BLaER1 treated with 17β-estradiol and CSF1 and Interleukin-3, amounts not matched to agents 10 nM and 100 nM (cell line): ENCODE measurements at regions not wholly inside any gene's neighbourhood (a gene's known extent, or its start where the extent isn't known, plus 50 kb on each side); places are given as distances from the start of the nearest gene placed in this dataset.
A peak's percentile ranks its signal among the peaks of the same experiment; 100 is the strongest.

ENCODE experiments used
- H3K27ac ChIP-seq, 11 experiments: shearing (Covaris generic); formaldehyde crosslinking; 2 replicates each; pipeline ENCODE4 v1.8.1; 2022
- H3K27me3 ChIP-seq, 11 experiments: shearing (Covaris generic); formaldehyde crosslinking; 2 replicates each; pipeline ENCODE4 v1.8.1; 2022
- H3K36me3 ChIP-seq, 11 experiments: shearing (Covaris generic); formaldehyde crosslinking; 2 replicates each; pipeline ENCODE4 v1.8.1; 2022
- H3K4me1 ChIP-seq, 10 experiments: shearing (Covaris generic); formaldehyde crosslinking; 2 replicates each; pipeline ENCODE4 v1.8.1; 2022
- H3K4me2 ChIP-seq, 11 experiments: shearing (Covaris generic); formaldehyde crosslinking; 2 replicates each; pipeline ENCODE4 v1.8.1; 2022
- H3K4me3 ChIP-seq, 10 experiments: shearing (Covaris generic); formaldehyde crosslinking; 2 replicates each; pipeline ENCODE4 v1.8.1; 2022
- H3K9ac ChIP-seq, 11 experiments: shearing (Covaris generic); formaldehyde crosslinking; 2 replicates each; pipeline ENCODE4 v1.8.1; 2022
- H3K9me3 ChIP-seq, 11 experiments: shearing (Covaris generic); formaldehyde crosslinking; replicated peaks in 1 of 11; 2 replicates each; pipeline ENCODE4 v1.8.1; 2022
- H4K20me1 ChIP-seq, 11 experiments: shearing (Covaris generic); formaldehyde crosslinking; 2 replicates each; pipeline ENCODE4 v1.8.1; 2022
- Cebpa-rat ChIP-seq, 11 experiments: shearing (Covaris generic); IDR thresholded peaks; 2 replicates each; pipeline ENCODE4 v1.8.1; 2022

- H3K9ac ChIP-seq, result no peak overlapping the region
- H3K4me2 ChIP-seq, result no peak overlapping the region
- no peaks in the 10 kb centered on the region for H3K27me3 ChIP-seq
- H3K27ac ChIP-seq, result no peak overlapping the region
- no peak for TF ChIP-seq Cebpa-rat (IDR thresholded peaks at IDR 0.05)
- H3K4me1 ChIP-seq, result peaks cover 0 to 16% (median 1%) of the 10 kb centered on the region in 10 experiments; a peak in 7 of 20 replicates
- no peak overlapping the region for H3K4me3 ChIP-seq
- H4K20me1 ChIP-seq, result peaks cover 0 to 9% (median 0%) of the 10 kb centered on the region in 11 experiments; a peak in 1 of 22 replicates
- no peaks in the 10 kb centered on the region for H3K9me3 ChIP-seq
- H3K36me3 ChIP-seq, result no peaks in the 10 kb centered on the region
Measured at GRCh38 chr20:57834306-57835073, 124.7 kb upstream of the PMEPA1 start.

GRCh38 chr20:57831993-57832585, 122.3 kb upstream of the PMEPA1 start:
- Histone ChIP-seq H3K36me3 (no peaks in the 10 kb centered on the region), H3K4me3 (no peak overlapping the region), H4K20me1 (peaks cover 0 to 9% (median 0%) of the 10 kb centered on the region in 11 experiments; a peak in 1 of 22 replicates), H3K27ac (no peak overlapping the region), H3K4me1 (peaks cover 0 to 10% (median 0%) of the 10 kb centered on the region in 10 experiments; a peak in 2 of 20 replicates), H3K27me3 (no peaks in the 10 kb centered on the region), H3K4me2 (no peak overlapping the region), H3K9ac (no peak overlapping the region), H3K9me3 (no peaks in the 10 kb centered on the region)
- TF ChIP-seq Cebpa-rat (IDR thresholded peaks at IDR 0.05), result no peak

GRCh38 chr20:57831326-57831992, 121.6 kb upstream of the PMEPA1 start:
- Histone ChIP-seq H3K27me3 (no peaks in the 10 kb centered on the region), H3K27ac (no peak overlapping the region), H3K4me3 (no peak overlapping the region), H3K9ac (no peak overlapping the region), H4K20me1 (peaks cover 0 to 9% (median 0%) of the 10 kb centered on the region in 11 experiments; a peak in 1 of 22 replicates), H3K4me2 (0 out of 22 replicates have a peak overlapping the region, but pooled peaks of 1 of the 11 experiments have one; percentile 7), H3K9me3 (no peaks in the 10 kb centered on the region), H3K4me1 (peaks cover 0 to 12% (median 0%) of the 10 kb centered on the region in 10 experiments; a peak in 2 of 20 replicates), H3K36me3 (no peaks in the 10 kb centered on the region)
- no peak for TF ChIP-seq Cebpa-rat (IDR thresholded peaks at IDR 0.05)

DNA sequence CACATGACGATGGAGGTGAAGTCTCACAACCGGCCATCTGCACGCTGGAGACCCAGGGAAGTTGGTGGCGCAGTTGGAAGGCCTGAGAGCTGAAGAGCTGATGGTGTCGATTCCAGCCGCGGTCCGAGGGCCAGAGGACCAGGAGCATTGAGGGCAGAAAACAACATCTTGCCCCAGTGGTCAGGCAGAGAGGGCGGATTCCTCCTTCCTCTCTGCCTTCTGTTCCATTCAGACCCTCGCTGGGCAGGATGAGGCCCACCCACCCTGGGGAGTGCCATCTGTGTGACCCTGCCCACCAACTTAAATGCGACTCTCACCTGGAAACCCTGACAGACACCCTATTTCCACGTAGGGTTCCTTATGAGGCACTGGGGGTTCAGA, 120.7 kb upstream of the PMEPA1 start:
- Histone ChIP-seq H3K4me2 (no peak overlapping the region), H3K27ac (no peak overlapping the region), H3K4me1 (peaks cover 0 to 12% (median 0%) of the 10 kb centered on the region in 10 experiments; a peak in 2 of 20 replicates)

DNA sequence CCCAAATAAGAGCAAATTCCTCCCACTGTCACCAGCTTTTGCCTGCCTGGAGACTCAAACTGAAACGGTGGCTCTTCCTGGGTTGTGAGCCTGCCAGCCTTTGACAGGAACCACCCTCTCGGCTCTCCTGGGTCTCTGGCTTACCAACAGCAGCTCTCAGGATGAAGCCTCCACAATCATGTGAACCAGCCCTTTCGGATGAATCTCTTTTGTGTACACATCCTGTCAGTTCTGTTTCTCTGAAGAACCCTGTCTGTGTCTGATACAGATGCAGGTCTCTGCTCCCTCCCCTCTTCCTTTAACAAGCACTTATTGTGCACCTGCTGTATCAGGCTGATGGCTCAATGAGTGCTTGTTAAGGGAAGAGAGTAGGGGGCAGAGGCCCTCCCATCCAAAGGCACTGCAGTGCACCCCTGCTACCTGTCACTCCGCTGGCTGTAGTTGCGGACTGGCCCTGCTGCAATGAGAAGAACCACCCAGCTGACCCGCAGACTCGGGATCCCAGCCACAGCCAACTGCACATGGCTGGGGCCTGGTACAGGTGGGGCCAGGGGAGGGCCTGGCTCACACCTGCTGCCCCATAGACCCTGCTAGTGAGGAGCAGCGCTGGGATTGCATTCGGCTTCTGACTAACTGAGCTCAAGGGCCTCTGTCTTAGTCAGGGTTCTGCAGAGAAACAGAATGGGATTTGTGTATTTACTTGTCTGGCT, 120.1 kb upstream of the PMEPA1 start:
- Histone ChIP-seq H3K4me3 (no peak overlapping the region), H4K20me1 (peaks cover 0 to 9% (median 0%) of the 10 kb centered on the region in 11 experiments; a peak in 1 of 22 replicates), H3K9me3 (no peaks in the 10 kb centered on the region), H3K9ac (no peak overlapping the region), H3K4me1 (peaks cover 0 to 12% (median 0%) of the 10 kb centered on the region in 10 experiments; a peak in 2 of 20 replicates), H3K4me2 (no peak overlapping the region), H3K27ac (no peak overlapping the region), H3K36me3 (no peaks in the 10 kb centered on the region), H3K27me3 (no peaks in the 10 kb centered on the region)
- no peak for TF ChIP-seq Cebpa-rat (IDR thresholded peaks at IDR 0.05)

More for the DNA sequence above, 120.7 kb upstream of the PMEPA1 start:
- TF ChIP-seq Cebpa-rat (IDR thresholded peaks at IDR 0.05), result no peak
- Histone ChIP-seq H3K9me3 (no peaks in the 10 kb centered on the region), H3K9ac (no peak overlapping the region), H3K36me3 (no peaks in the 10 kb centered on the region), H3K4me3 (no peak overlapping the region), H4K20me1 (peaks cover 0 to 9% (median 0%) of the 10 kb centered on the region in 11 experiments; a peak in 1 of 22 replicates), H3K27me3 (no peaks in the 10 kb centered on the region)

DNA sequence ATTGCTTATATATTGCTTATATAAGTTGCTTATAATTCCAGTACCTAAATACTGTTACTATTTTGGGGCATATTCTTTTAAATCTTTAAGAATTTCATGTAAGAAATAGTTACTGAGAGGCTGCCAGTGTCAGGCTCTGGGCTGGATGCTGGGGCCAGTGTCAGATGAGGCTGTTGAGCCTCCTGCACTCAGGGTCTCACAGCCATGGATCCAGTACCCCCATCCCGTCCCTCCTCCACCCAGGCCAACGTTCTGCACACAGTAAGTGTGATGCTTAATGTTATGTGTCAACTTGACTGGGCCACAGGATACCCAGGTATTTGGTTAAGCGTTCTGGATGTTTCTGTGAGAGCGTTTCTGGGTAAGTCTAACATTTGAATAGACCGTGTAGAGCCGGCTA, 119.5 kb upstream of the PMEPA1 start:
- no peaks in the 10 kb centered on the region for H3K9me3 ChIP-seq
- H3K4me2 ChIP-seq, result no peak overlapping the region
- peaks cover 0 to 7% (median 0%) of the 10 kb centered on the region in 11 experiments; a peak in 1 of 22 replicates for H4K20me1 ChIP-seq
- no peak overlapping the region for H3K27ac ChIP-seq
- no peaks in the 10 kb centered on the region for H3K27me3 ChIP-seq
- no peak for TF ChIP-seq Cebpa-rat (IDR thresholded peaks at IDR 0.05)
- no peak overlapping the region for H3K9ac ChIP-seq
- no peak overlapping the region for H3K4me3 ChIP-seq
- H3K36me3 ChIP-seq, result no peaks in the 10 kb centered on the region
- peaks cover 0 to 12% (median 0%) of the 10 kb centered on the region in 10 experiments; a peak in 2 of 20 replicates for H3K4me1 ChIP-seq

DNA sequence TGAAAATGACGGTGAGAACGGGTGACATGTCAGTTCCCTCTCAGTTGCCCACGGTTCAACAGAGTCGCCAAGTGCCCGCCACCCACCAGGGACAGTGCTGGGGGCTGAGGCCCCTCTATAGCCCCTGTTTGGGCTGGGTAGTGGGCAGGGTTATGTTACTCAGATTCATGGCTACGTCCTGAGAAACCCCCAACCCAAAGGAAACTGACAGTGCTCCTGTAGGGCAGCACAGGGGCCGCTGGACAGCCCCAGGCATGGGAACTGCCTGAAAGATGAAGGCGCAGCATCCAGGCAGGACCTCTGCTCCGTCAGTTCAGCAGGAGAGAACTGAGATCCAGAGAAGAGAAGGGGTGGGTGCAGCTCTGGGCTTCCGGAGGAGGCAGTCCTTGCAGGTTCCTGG, 118.9 kb upstream of the PMEPA1 start:
- no peaks in the 10 kb centered on the region for H3K36me3 ChIP-seq
- H3K4me3 ChIP-seq, result no peak overlapping the region
- H3K27ac ChIP-seq, result no peak overlapping the region
- TF ChIP-seq Cebpa-rat (IDR thresholded peaks at IDR 0.05), result no peak
- H3K4me1 ChIP-seq, result peaks cover 0 to 12% (median 0%) of the 10 kb centered on the region in 10 experiments; a peak in 2 of 20 replicates
- 0 out of 22 replicates have a peak, but pooled peaks cover 0 to under 1% (median 0%) of the 10 kb centered on the region in 11 experiments for H4K20me1 ChIP-seq
- no peaks in the 10 kb centered on the region for H3K9me3 ChIP-seq
- H3K9ac ChIP-seq, result no peak overlapping the region
- no peak overlapping the region for H3K4me2 ChIP-seq
- no peaks in the 10 kb centered on the region for H3K27me3 ChIP-seq

DNA sequence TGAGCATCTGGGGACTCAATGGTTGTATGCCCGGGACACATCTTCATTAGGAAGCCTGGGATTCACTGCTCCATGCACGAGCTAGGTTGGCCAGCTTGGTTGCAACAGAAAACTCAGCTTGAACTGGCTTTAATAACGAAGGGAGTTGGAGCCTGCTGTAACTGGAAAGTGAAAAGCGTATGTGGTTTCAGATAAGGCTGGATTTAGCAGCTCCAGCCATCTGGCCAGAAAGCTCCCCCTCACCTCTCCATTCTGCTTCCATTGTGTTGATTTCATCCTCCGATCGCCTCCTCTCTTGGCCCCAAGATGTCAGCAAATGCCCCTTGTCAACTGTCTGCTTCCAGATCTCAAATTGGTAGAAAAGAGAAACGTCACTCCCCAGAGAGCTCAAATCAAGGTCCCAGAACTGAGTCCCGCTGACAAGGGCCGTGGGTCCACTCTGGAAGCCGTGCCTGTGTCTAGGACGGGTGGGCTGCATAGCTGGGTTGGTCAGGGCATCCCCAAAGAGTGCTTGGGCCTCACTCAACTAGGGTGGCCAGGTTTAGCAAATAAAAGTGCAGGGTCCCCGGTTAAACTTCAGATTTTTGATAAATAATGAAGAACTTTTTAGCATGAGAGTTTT, 117.0 kb upstream of the PMEPA1 start:
- no peak overlapping the region for H3K4me2 ChIP-seq
- no peak for TF ChIP-seq Cebpa-rat (IDR thresholded peaks at IDR 0.05)
- H3K27ac ChIP-seq, result no peak overlapping the region
- H3K4me1 ChIP-seq, result peaks cover 0 to 9% (median 0%) of the 10 kb centered on the region in 10 experiments; a peak in 2 of 20 replicates
- H3K36me3 ChIP-seq, result no peaks in the 10 kb centered on the region
- no peaks in the 10 kb centered on the region for H3K9me3 ChIP-seq
- no peak overlapping the region for H3K9ac ChIP-seq
- H3K4me3 ChIP-seq, result no peak overlapping the region
- H3K27me3 ChIP-seq, result no peaks in the 10 kb centered on the region
- no peaks in the 10 kb centered on the region for H4K20me1 ChIP-seq
